ENCODE measurements at regions not wholly inside any gene's neighbourhood (a gene's known extent, or its start where the extent isn't known, plus 50 kb on each side); places are given as distances from the start of the nearest gene placed in this dataset.

DNA sequence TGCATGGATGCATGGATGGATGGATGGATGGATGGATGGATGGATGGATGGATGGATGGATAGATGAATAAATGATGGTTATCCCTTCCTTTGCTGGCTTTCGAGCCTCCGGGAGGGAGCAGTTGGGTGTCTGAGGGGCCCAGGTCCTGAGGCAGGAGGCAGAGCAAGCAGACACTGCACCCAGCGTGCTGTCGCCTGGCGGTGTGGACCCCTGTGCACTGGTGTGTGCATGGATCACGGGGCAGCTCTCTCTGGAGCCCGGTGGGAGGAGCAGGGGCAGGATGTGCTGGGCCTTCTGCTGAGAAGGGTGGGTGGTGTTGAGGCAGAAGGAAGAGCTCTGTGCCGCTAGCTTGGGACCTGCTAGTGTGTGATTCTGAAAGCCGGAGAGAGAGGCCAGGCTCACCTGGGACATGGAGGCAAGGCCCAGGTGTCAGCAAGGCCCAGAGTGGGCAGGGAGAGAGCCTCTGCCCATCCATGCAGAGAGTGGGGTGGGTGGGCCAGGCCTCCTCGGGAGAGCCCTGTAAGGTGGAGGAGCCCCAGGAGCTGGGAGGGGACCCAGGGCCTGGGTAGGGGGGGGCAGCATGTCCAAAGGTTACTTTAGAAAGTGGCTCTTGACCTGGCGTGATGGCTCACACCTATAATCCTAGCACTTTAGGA, 254.4 kb downstream of the BRD1 start:
- H3K9ac ChIP-seq (ENCODE audit: low read depth, low read length) = no peak overlapping the region
- H3K4me3 ChIP-seq (ENCODE audit: low read length) = no peak overlapping the region
- H3K27ac ChIP-seq (ENCODE audit: low read length) = no peak overlapping the region
- no peaks in the 10 kb centered on the region for H3K36me3 ChIP-seq (ENCODE audit: insufficient read depth, low read depth, low read length)
- no peaks in the 10 kb centered on the region for H3K9me3 ChIP-seq (ENCODE audit: insufficient read depth, low read depth, low read length)
- no peaks in the 10 kb centered on the region for H3K27me3 ChIP-seq (ENCODE audit: insufficient read depth, low read length)
- H3K4me1 ChIP-seq (ENCODE audit: insufficient read depth, low read length) = no peaks in the 10 kb centered on the region

DNA sequence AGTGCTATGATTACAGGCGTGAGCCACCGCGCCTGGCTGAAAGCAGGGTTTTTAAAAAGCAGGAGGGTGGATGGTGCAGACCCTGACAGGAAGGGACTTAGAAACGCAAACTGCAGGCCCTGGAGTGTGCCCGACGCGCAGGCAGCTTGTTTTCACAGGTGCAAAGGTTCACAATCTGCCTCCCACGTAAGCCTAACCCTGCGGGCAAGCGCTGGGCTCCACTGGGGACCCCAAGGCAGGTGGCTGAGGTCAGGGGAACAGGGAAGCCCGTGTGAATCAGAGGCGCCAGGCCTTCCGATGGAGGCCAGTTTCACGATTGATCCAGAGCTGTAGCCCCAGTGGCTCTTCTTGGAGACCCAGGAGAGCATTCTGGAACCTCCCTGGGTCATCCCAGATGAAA, 256.3 kb downstream of the BRD1 start:
- no peaks in the 10 kb centered on the region for H3K9me3 ChIP-seq (ENCODE audit: insufficient read depth, low read depth, low read length)
- no peaks in the 10 kb centered on the region for H3K27me3 ChIP-seq (ENCODE audit: insufficient read depth, low read length)
- H3K27ac ChIP-seq (ENCODE audit: low read length) = no peak overlapping the region
- no peaks in the 10 kb centered on the region for H3K4me1 ChIP-seq (ENCODE audit: insufficient read depth, low read length)
- H3K4me3 ChIP-seq (ENCODE audit: low read length) = no peak overlapping the region
- no peaks in the 10 kb centered on the region for H3K36me3 ChIP-seq (ENCODE audit: insufficient read depth, low read depth, low read length)
- H3K9ac ChIP-seq (ENCODE audit: low read depth, low read length) = no peak overlapping the region

DNA sequence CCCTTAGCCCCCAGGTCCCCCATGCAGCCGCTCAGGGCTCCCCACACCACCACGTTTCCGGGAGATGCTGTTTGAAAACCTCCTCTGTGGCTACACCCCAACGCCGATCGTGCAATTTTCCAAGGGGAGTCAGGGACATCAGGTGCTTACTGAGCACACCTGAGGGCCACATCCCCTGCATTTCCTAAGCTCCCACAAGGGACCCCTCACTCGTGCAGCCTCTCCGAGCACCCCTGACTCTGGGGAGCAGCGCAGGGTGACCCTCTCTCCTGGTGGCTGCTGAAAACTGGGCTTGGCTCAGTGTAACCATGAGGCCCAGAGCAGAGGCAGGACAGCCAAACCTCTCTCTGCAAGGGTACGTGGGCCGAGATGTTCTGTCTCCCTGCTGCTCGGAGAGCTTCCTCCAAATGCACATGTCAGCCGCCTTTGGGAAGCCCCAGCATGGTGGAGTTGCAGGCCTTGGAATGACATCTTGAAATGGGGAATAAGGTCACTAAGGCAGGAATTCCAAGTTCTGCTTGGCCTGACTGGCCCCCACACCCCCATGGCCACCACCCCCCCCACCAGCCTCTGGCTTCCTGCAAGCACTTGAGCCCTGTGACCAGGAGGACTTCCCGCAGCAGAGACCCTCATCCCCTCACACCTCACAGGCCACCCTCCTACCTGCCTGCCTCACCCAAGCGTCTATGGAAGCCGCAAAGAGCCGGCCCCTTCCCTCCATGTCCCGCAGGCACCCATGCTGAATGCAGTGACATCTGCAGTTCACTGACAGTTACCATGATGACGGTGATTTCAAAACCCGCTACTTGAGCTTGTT, 257.4 kb downstream of the BRD1 start:
- Histone ChIP-seq H3K27me3 (ENCODE audit: insufficient read depth, low read length) (no peaks in the 10 kb centered on the region), H3K9me3 (ENCODE audit: insufficient read depth, low read depth, low read length) (no peaks in the 10 kb centered on the region)

DNA sequence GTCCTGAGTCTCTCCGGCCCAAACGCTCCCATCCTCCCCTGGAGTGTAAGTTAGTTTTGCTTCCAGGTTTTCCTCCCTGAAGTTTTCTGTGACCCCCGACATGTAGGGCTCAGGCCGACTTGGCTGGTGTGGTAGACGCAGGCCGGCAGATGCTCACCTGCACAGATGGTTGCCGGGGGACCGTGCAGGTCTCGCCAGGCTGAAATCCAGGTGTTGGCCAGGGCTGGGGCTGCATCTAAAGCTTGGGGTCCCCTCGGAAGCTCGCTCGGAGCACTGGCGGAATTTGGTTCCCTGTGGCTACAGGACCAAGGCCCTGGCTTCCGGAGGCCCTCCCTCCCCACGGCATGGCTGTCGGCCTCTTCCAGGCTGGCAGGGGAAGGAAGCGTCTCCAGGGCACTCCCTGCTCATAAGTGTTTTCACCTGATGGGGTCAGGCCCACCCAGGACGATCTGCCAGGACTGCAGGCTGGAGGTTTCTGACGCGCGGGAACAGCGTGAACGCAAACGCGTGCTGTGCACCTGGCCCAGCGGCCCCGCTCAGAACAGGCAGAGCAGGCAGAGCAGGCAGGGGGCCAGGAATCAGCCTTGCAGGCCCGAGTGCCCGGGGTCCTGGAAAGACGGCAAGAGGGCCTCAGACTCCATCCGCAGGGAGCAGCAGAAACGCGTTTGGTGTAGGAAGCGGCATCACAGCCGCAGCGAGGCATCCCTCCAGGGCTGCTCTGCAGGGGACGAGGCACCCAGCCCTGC, 258.2 kb downstream of the BRD1 start:
- Histone ChIP-seq H3K27me3 (ENCODE audit: insufficient read depth, low read length) (no peaks in the 10 kb centered on the region), H3K4me1 (ENCODE audit: insufficient read depth, low read length) (no peaks in the 10 kb centered on the region), H3K9ac (ENCODE audit: low read depth, low read length) (no peak overlapping the region), H3K9me3 (ENCODE audit: insufficient read depth, low read depth, low read length) (no peaks in the 10 kb centered on the region), H3K27ac (ENCODE audit: low read length) (no peak overlapping the region), H3K4me3 (ENCODE audit: low read length) (no peak overlapping the region), H3K36me3 (ENCODE audit: insufficient read depth, low read depth, low read length) (no peaks in the 10 kb centered on the region)

More for the DNA sequence above, 257.4 kb downstream of the BRD1 start:
- Histone ChIP-seq H3K4me1 (ENCODE audit: insufficient read depth, low read length) (no peaks in the 10 kb centered on the region), H3K27ac (ENCODE audit: low read length) (no peak overlapping the region), H3K4me3 (ENCODE audit: low read length) (no peak overlapping the region), H3K36me3 (ENCODE audit: insufficient read depth, low read depth, low read length) (no peaks in the 10 kb centered on the region), H3K9ac (ENCODE audit: low read depth, low read length) (no peak overlapping the region)

DNA sequence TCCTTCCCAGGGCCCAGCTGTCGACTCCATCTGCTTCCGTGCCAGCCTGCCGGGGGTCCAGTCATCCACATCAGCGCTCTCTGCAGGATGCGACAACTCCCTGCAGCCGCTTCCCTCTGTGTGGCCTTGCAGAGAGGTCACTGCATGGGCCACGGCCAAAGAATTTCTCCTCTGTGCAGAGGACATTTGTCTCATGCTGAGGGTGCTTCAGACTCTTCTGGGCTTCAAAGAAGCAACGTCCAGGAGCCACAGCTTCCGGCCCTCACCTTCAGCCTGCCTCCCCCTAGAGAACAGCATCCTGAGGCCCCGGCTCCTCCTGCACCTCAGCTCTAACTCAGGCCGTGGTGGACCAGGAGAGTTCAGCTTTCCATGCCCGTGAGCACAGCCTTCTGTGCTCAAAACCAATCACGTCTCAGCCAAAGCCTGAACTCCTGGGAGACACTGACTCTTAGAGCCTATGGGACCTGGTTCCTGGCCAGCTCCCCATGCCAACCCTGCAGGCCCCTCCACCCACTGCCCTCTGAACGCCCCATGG, 258.9 kb downstream of the BRD1 start:
- no peaks in the 10 kb centered on the region for H3K27me3 ChIP-seq (ENCODE audit: insufficient read depth, low read length)

DNA sequence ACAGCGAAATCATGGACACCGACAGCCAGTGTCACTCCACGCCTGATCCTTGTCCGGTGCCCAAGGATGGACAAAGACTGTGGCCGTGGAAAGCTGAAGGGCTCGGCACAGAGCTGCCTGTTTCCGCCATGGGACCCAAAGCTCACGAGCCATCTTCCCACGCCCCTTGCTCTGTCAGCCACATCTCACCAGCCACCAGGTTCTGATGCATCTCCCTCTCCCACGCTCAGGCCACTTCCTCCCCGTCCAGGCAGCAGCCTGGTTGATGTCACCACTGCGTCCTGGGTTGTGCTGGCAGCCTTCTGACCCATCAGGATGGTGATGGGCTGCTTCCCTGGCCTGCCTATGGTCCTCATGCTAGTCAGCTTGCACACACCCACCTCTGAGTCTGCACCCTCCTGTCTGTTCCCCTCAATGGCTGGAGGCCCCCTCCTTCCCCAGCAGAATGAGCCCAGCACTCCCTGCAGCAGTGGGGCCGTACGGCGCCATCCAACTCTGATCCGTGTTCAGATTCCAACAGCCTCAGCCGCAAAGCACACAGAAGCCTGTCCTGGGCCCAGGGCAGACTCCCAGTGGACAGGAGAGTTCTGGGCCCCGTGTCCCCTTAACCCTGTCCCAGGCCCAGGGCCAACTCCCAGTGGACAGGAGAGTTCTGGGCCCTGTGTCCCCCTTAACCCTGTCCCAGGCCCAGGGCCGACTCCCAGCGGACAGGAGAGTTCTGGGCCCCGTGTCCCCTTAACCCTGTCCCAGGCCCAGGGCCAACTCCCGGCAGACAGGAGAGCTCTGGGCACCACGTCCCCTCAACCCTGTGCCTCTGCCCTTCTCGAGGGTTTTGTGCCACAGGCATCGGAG, 259.5 kb downstream of the BRD1 start:
- H3K4me1 ChIP-seq (ENCODE audit: insufficient read depth, low read length) = no peaks in the 10 kb centered on the region
- H3K36me3 ChIP-seq (ENCODE audit: insufficient read depth, low read depth, low read length) = no peaks in the 10 kb centered on the region
- no peaks in the 10 kb centered on the region for H3K27me3 ChIP-seq (ENCODE audit: insufficient read depth, low read length)
- H3K27ac ChIP-seq (ENCODE audit: low read length) = no peak overlapping the region
- H3K9ac ChIP-seq (ENCODE audit: low read depth, low read length) = no peak overlapping the region
- H3K4me3 ChIP-seq (ENCODE audit: low read length) = no peak overlapping the region
- H3K9me3 ChIP-seq (ENCODE audit: insufficient read depth, low read depth, low read length) = no peaks in the 10 kb centered on the region

More for the DNA sequence above, 258.9 kb downstream of the BRD1 start:
- H3K9ac ChIP-seq (ENCODE audit: low read depth, low read length) = no peak overlapping the region
- H3K9me3 ChIP-seq (ENCODE audit: insufficient read depth, low read depth, low read length) = no peaks in the 10 kb centered on the region
- no peaks in the 10 kb centered on the region for H3K4me1 ChIP-seq (ENCODE audit: insufficient read depth, low read length)
- H3K36me3 ChIP-seq (ENCODE audit: insufficient read depth, low read depth, low read length) = no peaks in the 10 kb centered on the region
- no peak overlapping the region for H3K4me3 ChIP-seq (ENCODE audit: low read length)
- no peak overlapping the region for H3K27ac ChIP-seq (ENCODE audit: low read length)

DNA sequence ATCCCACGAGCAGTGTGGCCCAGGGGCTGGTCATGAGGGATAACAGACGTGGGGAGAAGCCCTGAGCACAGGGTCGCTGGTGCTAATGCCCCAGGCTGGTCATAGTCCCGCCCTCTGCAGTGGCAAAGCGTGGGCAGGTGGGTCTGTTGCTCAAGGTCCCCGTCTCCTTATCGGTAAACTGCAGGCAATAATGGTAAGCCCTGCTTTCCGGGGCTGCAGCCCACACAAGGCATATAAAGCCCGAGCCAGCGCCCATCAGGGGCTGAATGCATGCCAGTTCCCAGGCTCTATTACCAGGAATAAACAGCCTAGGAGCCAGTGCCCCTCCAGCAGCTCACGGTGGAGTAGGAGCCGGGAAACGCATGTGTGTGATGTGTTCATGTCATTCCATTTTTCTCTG, 261.0 kb downstream of the BRD1 start:
- no peaks in the 10 kb centered on the region for H3K4me1 ChIP-seq (ENCODE audit: insufficient read depth, low read length)
- no peak overlapping the region for H3K9ac ChIP-seq (ENCODE audit: low read depth, low read length)
- H3K27me3 ChIP-seq (ENCODE audit: insufficient read depth, low read length) = no peaks in the 10 kb centered on the region
- no peaks in the 10 kb centered on the region for H3K36me3 ChIP-seq (ENCODE audit: insufficient read depth, low read depth, low read length)
- no peak overlapping the region for H3K4me3 ChIP-seq (ENCODE audit: low read length)
- H3K9me3 ChIP-seq (ENCODE audit: insufficient read depth, low read depth, low read length) = no peaks in the 10 kb centered on the region
- no peak overlapping the region for H3K27ac ChIP-seq (ENCODE audit: low read length)

DNA sequence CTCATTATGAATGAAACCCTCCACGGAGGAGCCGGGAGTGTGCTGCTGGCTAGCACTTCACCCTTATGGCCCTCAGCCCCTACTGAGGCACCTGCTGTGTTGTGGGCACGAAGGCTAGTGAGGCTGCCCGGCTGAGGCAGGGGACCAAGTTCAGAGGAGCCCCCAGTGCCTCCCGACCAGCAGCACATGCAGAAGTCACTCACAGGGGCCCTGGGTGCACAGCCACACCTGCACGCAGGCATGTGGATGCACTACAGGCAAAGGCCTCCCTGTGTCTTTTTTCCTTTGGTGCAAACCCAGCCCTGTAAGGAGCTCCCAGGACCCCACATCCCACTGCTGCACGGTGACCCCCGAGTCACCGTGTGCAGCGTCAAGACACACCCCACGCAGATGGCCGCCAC, 261.5 kb downstream of the BRD1 start:
- Histone ChIP-seq H3K9ac (ENCODE audit: low read depth, low read length) (no peak overlapping the region), H3K36me3 (ENCODE audit: insufficient read depth, low read depth, low read length) (no peaks in the 10 kb centered on the region), H3K9me3 (ENCODE audit: insufficient read depth, low read depth, low read length) (no peaks in the 10 kb centered on the region), H3K27me3 (ENCODE audit: insufficient read depth, low read length) (no peaks in the 10 kb centered on the region), H3K4me1 (ENCODE audit: insufficient read depth, low read length) (no peaks in the 10 kb centered on the region), H3K4me3 (ENCODE audit: low read length) (no peak overlapping the region), H3K27ac (ENCODE audit: low read length) (no peak overlapping the region)

DNA sequence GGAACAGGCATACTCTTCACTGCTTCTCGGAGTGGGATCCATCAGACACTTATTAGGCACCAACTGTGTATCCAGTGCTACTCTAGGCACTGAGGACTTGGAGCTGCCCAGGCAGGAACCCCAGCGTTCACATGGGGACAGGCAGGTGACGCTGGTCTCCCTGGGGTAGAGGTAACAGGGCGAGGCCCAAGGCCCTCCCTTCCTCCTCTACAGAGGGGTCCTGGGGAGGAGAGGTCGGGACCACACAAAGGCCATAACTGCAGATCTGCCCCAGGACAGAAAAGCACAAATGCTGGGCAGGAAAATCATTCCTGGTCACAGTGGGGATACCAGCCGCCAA, 262.2 kb downstream of the BRD1 start:
- Histone ChIP-seq H3K27me3 (ENCODE audit: insufficient read depth, low read length) (no peaks in the 10 kb centered on the region), H3K9me3 (ENCODE audit: insufficient read depth, low read depth, low read length) (no peaks in the 10 kb centered on the region), H3K9ac (ENCODE audit: low read depth, low read length) (no peak overlapping the region), H3K4me1 (ENCODE audit: insufficient read depth, low read length) (no peaks in the 10 kb centered on the region), H3K27ac (ENCODE audit: low read length) (no peak overlapping the region), H3K36me3 (ENCODE audit: insufficient read depth, low read depth, low read length) (no peaks in the 10 kb centered on the region), H3K4me3 (ENCODE audit: low read length) (no peak overlapping the region)

DNA sequence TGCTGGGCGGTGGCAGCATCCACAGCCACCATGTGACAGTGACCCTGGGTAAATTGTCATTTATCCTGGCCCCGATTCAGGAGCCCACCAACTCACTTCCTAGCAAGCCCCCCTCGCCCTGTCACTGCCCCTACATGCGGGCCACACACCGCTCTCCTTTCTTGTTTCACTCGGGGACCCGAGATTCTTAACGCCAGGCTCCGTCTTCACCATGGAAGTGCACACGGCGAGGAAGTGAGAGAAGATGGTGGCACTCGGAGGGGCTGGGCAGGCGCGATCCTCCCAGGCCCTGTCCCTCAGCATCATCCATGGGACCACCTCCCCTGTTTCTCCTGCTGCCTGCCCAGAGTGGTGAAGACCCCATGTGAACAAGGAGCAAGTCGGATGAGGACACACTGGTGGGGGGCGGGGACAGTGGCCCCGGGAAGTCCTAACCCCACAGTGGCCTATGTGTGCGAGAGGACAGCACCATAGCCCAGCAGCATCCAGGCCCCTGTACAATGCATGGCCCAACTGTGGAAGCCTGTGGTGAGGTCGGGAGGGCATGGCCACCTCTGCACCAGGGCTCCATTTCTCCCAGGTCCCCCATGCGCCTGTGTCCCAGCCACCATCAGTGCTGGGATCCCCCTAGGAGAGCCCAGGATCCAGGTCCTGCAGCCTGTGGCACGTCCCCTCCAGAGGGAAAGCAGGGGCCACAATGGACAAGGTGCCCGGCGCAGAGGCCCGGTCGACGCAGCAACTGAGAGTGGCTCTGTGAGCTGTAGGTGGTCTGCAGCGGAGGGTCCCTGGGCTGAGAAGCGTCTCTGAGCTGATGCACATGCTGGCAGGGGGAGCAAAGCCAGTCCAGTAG, 262.8 kb downstream of the BRD1 start:
- no peaks in the 10 kb centered on the region for H3K9me3 ChIP-seq (ENCODE audit: insufficient read depth, low read depth, low read length)

More for the DNA sequence above, 262.8 kb downstream of the BRD1 start:
- Histone ChIP-seq H3K4me1 (ENCODE audit: insufficient read depth, low read length) (no peaks in the 10 kb centered on the region), H3K4me3 (ENCODE audit: low read length) (no peak overlapping the region), H3K27ac (ENCODE audit: low read length) (no peak overlapping the region), H3K9ac (ENCODE audit: low read depth, low read length) (no peak overlapping the region), H3K36me3 (ENCODE audit: insufficient read depth, low read depth, low read length) (no peaks in the 10 kb centered on the region), H3K27me3 (ENCODE audit: insufficient read depth, low read length) (no peaks in the 10 kb centered on the region)

Measured in iPS-20b (cell line).